Islet precursor cell (in vitro differentiated cells): ENCODE measurements at regions not wholly inside any gene's neighbourhood (a gene's known extent, or its start where the extent isn't known, plus 50 kb on each side); places are given as distances from the start of the nearest gene placed in this dataset.
A peak's percentile ranks its signal among the peaks of the same experiment; 100 is the strongest.

Experiments
- DNase-seq: peaks from one replicate; pipeline ENCODE4 v3.0.0-alpha.2; 2018

DNA sequence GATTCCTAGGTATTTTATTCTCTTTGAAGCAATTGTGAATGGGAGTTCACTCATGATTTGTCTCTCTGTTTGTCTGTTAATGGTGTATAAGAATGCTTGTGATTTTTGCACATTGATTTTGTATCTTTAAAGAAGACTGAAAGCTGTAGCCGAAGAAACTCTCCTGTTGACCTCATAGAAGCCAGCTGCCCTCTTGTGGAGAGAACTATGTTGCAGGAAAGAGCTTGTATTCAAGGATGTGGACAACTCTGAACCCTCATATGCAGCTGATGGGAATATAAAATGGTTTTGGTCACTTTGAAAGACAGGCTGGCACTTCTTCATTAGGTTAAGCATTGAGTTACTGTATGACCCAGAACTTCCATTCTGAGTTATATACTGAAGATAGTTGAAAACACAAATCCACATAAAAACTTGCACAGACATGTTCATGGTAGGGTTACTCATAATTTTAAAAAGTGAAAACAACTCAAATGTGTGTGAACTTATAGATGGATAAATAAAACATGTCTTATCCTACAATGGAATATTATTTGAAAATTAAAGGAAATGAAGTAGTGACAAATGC, 65.8 kb upstream of the SLITRK6 start:
- peak; percentile 54 for DNase-seq

- DNase-seq, result peak; percentile 40
These were observed 54.9 kb upstream of the SLITRK6 start for GRCh38 chr13:85853901-85854663.

DNA sequence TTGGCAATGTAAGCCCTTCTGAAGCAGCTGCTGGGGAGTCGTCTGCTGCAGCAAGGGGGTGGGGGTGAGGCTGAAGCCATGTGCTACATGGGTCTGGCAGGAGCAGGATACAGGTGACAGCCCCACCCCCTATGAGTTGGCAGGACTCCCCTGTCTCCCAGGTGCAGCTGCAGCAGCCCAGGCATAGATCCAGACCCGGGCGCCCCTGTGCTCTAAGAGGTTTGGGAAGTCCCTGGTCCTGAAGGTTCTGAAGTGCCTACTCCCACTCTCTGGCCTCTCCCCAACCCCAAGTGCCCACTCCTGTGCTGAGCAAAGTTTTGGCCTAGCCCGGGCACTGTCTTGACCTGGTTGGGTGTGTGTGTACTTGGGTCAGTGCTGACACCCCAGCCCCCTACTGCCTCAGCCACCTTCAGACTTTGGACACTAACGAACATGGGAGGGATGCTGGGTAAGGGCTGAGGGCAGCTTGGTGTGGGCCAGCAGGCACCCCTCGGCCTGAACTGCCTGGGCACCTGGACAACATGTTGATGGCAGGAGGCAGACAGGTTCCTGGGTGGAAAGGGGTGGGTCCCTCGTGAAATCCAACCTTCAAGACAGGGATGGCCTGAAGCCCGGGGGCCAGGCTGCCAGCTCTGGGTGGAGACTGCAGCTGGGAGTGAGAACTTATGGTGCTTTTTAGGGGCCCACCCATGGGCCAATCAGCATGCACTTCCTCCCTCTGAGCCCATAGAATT, 54.1 kb upstream of the SLITRK6 start:
- DNase-seq, result no peak
